Left forelimb (tissue), 1 donor: ENCODE measurements at regions not wholly inside any gene's neighbourhood (a gene's known extent, or its start where the extent isn't known, plus 50 kb on each side); places are given as distances from the start of the nearest gene placed in this dataset.
"Not testable (repeated sequence)": the region's sequence is repeated elsewhere in the genome, so short reads cannot be mapped to it uniquely, and the experiment has no call there.

Experiments
- DNase-seq: peaks from one replicate; pipeline ENCODE4 v3.0.0-alpha.2; 2018; ENCODE audit warnings: low spot score

DNA sequence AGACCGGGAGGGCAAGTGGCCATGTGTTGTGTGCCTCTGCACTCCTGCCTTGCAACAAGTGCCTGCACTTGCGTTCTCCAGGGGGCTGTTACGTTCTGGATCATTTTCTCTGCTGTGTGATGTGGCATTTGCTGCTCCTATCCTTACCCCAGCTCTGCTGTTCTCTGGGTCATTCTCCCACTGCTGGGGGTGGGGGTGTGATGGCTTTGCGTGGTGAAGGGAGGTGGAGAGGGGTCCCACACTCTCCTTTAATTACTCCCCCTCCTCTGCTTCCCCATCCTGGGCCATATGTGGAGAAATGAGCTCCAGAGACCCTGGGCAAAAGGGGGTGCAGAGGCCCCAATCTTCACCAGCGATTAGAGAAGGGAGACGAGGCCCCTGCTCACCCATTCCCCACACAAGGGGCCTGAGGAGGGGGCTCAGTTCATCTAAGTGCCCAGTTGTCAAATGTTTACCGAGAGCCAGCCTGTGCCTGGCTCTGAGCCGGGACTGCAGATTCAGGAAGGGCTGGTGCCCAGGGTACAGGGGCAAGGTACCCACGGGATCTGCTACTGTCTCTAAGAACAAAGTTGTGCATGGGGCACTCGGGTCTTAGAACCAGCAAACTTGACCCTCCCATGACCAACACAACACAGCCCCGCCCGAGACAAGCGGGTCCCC is 355.4 kb downstream of the PTPRU start:
- no peak for DNase-seq

DNA sequence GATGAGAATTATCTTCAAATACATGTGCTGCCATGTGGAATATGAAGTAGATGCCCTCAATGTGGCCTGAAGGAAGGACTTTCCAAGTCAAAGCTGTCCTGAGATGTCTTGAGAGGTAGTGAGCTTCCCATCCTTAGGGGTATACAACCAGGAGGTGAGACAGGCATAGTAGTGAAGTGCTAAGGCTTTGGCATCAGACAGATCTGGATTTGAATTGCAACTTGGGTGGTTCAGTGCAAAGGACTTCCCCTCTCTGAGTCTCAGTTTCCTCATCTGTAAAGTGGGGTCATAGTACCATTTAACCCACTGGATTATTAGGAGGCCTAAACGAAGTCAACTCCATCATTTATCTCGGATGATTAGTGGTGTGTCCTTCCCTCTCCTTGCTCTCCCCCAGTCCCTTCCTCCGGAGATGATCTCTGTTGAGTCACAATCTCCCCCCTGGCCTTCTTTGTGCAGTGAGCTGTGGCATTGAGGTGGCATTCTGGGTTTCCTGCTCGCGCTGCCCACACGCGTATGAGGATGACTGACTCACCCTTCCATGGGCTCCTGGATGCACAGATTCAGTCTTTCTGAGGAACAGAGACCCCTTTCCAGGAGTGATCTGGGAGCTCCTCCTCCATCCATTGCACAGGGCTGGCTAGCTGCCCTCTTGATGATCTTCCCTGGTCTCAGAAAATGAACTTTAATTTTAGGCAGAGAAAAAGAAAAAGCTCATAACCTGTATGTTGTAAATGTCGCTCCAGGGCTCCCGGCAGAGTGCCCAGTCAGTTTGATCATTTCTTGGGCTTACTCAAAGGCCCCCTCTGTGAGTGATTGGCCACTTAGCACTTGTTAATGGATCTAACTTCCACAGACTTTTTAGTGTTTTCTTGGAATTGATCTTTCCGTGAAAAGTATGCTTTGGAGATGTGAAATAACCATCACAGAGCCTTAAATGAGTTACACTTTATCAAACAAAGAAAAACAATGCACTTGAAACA is 354.6 kb downstream of the PTPRU start:
- DNase-seq = no peak

DNA sequence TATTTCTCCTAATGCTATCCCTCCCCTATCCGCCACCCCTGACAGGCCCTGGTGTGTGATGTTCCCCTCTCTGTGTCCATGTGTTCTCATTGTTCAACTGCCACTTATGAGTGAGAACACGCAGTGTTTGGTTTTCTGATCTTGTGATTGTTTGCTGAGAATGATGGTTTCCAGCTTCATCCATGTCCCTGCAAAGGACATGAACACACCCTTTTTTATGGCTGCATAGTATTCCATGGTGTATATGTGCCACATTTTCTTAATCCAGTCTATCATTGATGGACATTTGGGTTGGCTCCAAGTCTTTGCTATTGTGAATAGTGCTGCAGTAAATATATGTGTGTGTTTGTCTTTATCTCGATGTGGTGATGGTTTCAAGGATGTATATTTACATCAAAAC is 353.4 kb downstream of the PTPRU start:
- DNase-seq = not testable (repeated sequence)

DNA sequence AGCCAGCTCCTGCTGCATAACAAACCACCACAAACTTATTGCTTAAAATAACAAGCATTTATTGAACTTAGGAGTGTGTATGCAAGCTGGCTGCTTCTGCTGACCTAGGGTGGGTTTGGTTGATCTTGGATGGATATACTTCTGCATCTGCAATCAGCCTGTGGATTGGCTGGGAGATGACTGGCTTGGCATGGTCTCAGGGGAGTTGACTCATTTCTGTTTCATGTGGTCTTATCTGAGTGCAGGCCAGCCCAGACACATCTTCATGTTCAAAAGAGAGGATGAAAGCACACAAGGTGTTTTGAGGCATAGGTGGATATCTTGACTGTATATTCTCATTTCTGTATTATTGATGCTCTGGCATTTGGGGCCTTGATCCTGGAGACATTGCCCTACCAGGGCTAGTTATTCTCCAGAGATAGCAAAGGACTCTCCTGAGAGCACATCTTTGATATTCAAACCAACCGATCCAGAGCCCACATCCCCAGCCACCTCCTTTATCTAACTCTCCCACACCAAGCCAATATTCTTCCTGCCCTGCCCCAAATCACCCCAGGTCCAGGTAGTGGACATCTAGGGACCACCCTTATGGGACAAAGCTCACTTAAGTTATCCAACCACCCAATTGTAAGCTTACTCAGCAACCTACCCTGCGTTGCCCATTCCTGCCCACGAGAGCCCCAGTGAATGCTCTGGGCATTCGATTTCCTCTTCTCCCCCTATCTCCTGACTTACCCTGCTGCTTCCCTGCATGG is 350.8 kb downstream of the PTPRU start:
- DNase-seq = no peak

DNA sequence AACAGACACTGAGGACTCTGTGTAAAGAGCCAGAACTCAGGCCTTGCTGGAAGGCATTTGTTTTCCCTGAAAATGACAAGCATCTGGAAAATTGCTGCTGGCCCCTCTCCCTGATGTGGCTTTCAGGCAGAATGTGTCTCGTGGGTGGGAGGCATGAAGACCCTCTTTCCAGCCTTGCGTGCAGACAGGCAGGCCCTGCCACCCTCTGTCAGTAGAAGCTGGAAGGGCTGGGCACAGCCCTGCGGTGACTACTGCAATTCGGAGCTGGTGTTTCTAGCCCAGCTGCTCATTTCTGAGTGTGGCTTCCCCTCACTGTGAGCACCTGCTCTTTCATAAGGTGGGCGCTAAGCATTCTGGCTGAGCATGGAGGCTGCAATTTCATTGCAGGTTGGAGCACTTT is 349.9 kb downstream of the PTPRU start:
- DNase-seq = no peak

- DNase-seq = no peak
Measured at GRCh38 chr1:29585656-29586055, 349.3 kb downstream of the PTPRU start.

DNA sequence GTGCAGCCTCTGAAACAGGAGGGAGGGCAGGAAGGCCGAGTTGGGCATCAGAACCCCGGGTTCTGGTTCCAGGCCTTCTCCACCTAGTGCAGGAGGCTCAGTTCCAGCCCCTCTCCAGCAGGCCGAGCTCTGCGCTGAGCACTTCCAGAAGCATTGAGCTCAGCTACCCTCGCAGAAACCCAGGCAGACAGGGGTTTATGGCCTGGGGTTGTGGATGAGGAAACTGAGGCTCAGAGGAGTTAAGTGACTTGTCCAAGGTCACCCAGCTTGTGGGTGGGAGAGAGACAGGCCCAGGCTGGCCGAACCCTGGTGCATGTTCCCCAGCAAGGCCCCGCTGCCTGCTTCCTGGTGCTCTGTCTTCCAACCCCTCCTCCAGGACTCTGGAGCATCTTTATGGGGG is 348.9 kb downstream of the PTPRU start:
- DNase-seq = no peak

GRCh38 chr1:29584776-29585175 is 348.5 kb downstream of the PTPRU start:
- no peak for DNase-seq

DNA sequence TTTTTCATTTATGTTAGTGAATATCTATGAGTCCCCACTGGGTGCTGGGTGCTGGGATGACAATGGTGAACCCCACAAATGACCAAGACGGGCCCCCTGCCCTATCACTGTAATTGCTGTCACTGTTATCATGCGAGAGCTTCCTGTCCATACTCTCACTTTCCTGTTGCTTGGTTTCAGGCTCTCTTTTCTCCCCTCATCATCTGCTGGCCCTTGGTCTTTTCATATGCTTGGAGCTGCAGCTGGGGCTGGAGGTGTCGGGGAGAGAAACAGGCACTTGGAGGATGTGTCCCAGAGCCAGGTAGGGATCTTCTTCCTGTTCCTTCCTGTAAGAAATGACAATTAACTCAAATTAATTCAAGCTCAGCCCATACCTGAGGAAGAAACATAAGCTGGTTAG is 348.0 kb downstream of the PTPRU start:
- no peak for DNase-seq

GRCh38 chr1:29583727-29584126 is 347.4 kb downstream of the PTPRU start:
- DNase-seq = no peak

DNA sequence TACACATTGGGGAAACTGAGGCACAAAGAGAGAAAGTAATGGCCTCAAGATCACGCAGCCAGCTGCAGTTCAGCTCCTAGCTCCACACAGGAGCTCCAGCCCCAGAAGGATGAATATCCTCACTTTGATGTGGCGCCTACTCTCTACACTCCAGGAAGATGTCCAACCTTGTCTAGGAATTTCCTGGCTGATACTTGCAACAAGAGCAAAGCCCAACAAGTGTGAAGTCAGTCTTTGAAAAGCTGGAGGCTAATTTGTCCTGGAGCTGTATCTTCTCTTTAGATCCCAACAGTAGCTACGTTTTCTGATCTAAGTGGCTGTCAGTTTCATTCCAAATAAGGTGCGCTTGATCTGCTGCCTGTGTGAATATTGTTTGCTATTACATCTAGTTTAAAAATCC is 344.9 kb downstream of the PTPRU start:
- DNase-seq = no peak

DNA sequence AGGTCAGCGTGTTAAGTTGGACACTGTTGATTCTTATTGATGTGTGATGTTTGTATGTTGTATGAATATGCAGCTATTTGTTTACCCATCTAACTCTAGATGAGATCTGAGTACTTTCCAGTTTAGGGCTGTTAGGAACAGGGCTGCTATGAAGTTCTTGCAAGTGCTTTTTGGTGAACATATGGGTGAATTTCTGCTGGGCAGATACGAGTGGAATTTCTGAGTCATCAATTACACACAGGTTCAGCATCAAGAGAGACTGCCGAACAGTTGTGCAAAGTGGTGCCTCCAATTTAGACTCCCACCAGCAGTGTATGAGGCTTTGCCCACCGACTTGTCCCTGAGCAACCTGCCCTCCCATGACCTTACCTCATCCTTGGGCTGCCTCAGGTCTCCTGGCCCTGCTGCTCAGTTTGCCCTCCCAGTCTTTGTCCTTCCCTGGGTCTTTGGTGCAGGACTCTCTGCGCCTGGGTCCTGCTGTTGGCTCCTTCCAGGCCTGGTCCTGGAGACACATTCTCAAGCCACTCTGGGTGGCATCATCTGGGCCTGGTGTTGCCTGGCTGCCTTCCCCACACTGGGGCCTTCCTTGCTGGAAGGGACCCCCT is 343.6 kb downstream of the PTPRU start:
- no peak for DNase-seq

DNA sequence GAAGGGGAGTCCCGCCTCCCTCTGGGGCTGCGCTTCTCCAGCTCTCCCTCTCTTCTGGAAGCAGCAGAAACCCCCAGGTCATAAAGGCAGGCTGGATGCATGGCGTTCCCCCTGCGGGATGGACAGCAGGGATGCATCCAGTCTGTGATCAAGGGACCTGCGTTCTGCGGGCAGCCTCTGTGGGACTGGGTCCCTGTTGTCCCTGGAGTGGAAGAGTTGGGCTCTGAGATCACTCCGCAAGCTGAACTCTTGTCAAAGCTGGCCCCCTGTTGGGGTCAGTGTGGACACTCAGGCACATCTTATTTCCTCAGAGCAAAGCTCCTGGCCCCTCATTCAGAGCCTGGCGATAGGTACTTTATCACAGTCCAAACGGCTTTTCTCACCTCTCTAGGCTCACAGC is 341.2 kb downstream of the PTPRU start:
- DNase-seq = no peak

DNA sequence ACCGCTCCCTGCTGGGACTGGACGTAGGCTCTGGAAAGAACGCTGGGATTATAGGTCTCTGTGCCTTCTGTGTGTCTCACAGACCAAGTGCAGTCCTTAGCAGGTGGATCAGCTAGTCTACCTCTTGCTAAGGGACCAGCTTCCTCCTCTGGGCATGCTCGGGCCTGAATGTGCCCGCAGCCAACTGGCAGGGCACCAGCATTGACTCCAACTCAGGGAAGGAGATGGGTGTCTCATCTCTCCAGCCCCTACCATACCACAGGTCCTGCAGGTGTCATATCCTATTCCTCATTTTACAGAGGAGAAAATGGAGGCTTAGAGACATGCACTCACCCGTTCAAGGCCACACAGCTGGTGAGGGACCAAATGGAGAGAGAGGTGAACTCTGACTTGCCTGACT is 340.2 kb downstream of the PTPRU start:
- DNase-seq = no peak

- no peak for DNase-seq
Measured at GRCh38 chr1:29575826-29576225, 339.5 kb downstream of the PTPRU start.

GRCh38 chr1:29575277-29575676 is 339.0 kb downstream of the PTPRU start:
- no peak for DNase-seq

DNA sequence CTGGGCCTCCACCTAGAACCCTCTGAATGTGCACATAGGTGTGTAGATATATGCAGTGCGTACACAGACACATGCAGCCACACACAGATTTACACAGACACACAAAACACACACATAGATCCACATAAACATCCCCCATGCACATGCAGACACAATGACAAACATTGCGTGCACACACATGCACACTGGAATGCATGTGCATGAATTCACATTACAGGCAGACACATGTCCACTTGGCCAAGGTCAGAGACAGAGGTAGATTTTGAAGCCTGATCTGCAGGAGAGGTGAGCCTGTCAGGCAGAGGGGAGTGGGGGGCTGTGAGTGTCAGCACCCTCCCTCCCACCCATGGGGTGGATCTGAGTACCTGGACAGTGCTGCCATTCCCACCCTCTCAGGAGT is 338.5 kb downstream of the PTPRU start:
- DNase-seq = no peak

GRCh38 chr1:29569971-29570634 is 333.8 kb downstream of the PTPRU start:
- no peak for DNase-seq

DNA sequence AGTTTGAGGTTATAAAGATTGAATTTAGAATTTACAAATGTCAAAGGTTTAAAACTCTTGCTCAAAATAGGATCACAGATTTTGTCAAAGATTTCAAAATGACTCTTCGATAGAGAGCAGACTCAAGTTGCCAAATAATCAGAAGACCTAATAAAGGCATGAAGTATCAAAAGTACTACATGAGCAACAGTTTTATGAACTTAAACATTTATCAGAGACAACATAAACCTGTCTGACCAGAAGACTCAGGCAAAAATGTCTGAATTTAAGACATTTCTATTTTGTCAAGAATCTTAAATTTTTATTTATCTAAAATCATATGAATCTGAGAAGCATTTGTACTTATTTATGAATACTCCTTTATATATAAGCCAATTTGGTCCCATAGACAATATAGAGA is 330.9 kb downstream of the PTPRU start:
- DNase-seq = no peak

- DNase-seq = no peak
Measured at GRCh38 chr1:29565490-29565889, 329.2 kb downstream of the PTPRU start.

DNA sequence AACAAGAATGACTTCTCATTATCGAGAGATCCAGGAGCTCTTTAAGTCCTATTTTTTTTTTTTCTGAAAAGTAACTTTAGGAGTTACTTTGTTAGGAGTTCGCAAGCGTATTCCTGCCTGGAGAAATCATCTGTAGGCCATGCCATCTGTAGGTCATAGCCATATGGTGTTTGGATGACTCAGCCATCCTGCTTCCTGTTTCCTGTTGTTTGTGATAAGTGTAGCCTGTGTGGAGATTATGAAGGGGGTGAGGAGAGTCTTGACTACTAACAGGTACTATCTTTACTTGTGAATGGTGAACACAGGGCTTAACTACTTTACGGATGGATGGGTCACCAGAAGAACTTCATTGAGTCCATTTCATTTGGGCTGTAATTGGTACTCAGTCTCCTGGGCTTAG is 327.2 kb downstream of the PTPRU start:
- no peak for DNase-seq

- no peak for DNase-seq
Measured at GRCh38 chr1:29563092-29563491, 326.8 kb downstream of the PTPRU start.
